ENCODE measurements at regions not wholly inside any gene's neighbourhood (a gene's known extent, or its start where the extent isn't known, plus 50 kb on each side); places are given as distances from the start of the nearest gene placed in this dataset.

GRCh38 chr14:87199381-87199780, 793.6 kb downstream of the GALC start:
- TF ChIP-seq, protein P1, sequence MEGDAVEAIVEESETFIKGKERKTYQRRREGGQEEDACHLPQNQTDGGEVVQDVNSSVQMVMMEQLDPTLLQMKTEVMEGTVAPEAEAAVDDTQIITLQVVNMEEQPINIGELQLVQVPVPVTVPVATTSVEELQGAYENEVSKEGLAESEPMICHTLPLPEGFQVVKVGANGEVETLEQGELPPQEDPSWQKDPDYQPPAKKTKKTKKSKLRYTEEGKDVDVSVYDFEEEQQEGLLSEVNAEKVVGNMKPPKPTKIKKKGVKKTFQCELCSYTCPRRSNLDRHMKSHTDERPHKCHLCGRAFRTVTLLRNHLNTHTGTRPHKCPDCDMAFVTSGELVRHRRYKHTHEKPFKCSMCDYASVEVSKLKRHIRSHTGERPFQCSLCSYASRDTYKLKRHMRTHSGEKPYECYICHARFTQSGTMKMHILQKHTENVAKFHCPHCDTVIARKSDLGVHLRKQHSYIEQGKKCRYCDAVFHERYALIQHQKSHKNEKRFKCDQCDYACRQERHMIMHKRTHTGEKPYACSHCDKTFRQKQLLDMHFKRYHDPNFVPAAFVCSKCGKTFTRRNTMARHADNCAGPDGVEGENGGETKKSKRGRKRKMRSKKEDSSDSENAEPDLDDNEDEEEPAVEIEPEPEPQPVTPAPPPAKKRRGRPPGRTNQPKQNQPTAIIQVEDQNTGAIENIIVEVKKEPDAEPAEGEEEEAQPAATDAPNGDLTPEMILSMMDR (IDR thresholded peaks at IDR 0.05; ENCODE audit: low read depth, low read length), result no peak
- no peaks in the 10 kb centered on the region for H3K4me1 ChIP-seq (ENCODE audit: low read depth)
- no peak overlapping the region for H3K4me3 ChIP-seq
- H3K27me3 ChIP-seq, result no peaks in the 10 kb centered on the region
- no peaks in the 10 kb centered on the region for H3K36me3 ChIP-seq
- H3K27ac ChIP-seq, result no peak overlapping the region
- no peaks in the 10 kb centered on the region for H3K9me3 ChIP-seq (ENCODE audit: low read depth)
- no peak for DNase-seq (ENCODE audit: low read depth in 1 of 2, low spot score in 1 of 2)

GRCh38 chr14:87196436-87196835, 796.5 kb downstream of the GALC start:
- Histone ChIP-seq H3K4me3 (no peak overlapping the region), H3K9me3 (ENCODE audit: low read depth) (no peaks in the 10 kb centered on the region), H3K27me3 (no peaks in the 10 kb centered on the region), H3K27ac (no peak overlapping the region), H3K36me3 (no peaks in the 10 kb centered on the region), H3K4me1 (ENCODE audit: low read depth) (peaks cover 5% of the 10 kb centered on the region)
- no peak for DNase-seq (ENCODE audit: low read depth in 1 of 2, low spot score in 1 of 2)
- TF ChIP-seq, protein P1 (IDR thresholded peaks at IDR 0.05; ENCODE audit: low read depth, low read length), result no peak

GRCh38 chr14:87187786-87188185, 805.2 kb downstream of the GALC start:
- Histone ChIP-seq H3K4me1 (ENCODE audit: low read depth) (no peaks in the 10 kb centered on the region), H3K9me3 (ENCODE audit: low read depth) (no peaks in the 10 kb centered on the region), H3K27ac (no peak overlapping the region), H3K36me3 (no peaks in the 10 kb centered on the region), H3K4me3 (no peak overlapping the region), H3K27me3 (no peaks in the 10 kb centered on the region)
- TF ChIP-seq, protein P1 (IDR thresholded peaks at IDR 0.05; ENCODE audit: low read depth, low read length), result no peak
- DNase-seq (ENCODE audit: low read depth in 1 of 2, low spot score in 1 of 2), result no peak

DNA sequence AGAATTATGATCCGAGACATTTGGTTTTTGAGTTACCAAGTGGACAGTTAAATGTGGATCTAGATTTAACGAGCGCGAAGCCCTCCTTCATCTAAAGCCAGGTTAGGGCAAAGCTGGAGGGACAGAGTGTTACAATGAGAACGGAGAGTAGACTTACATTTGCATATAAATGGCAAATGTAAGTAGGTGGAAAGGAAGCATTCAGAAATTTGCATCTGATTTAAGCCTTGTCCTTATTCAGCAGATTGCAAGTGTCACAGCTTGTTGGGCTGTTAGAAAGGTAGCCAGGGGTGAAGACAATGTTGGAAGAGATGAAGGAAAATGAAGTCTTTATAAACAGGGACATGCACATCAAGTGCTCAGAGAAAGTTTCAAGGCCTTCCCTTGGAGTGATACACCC, 806.2 kb downstream of the GALC start:
- no peaks in the 10 kb centered on the region for H3K36me3 ChIP-seq
- TF ChIP-seq, protein P1 (IDR thresholded peaks at IDR 0.05; ENCODE audit: low read depth, low read length), result no peak
- DNase-seq (ENCODE audit: low read depth in 1 of 2, low spot score in 1 of 2), result no peak
- no peaks in the 10 kb centered on the region for H3K4me1 ChIP-seq (ENCODE audit: low read depth)
- H3K27ac ChIP-seq, result no peak overlapping the region
- H3K27me3 ChIP-seq, result no peaks in the 10 kb centered on the region
- H3K9me3 ChIP-seq (ENCODE audit: low read depth), result no peaks in the 10 kb centered on the region
- no peak overlapping the region for H3K4me3 ChIP-seq

GRCh38 chr14:87185961-87186560, 806.9 kb downstream of the GALC start:
- Histone ChIP-seq H3K27me3 (no peaks in the 10 kb centered on the region), H3K27ac (no peak overlapping the region), H3K36me3 (no peaks in the 10 kb centered on the region), H3K4me3 (no peak overlapping the region), H3K9me3 (ENCODE audit: low read depth) (no peaks in the 10 kb centered on the region), H3K4me1 (ENCODE audit: low read depth) (no peaks in the 10 kb centered on the region)
- DNase-seq (ENCODE audit: low read depth in 1 of 2, low spot score in 1 of 2), result no peak
- TF ChIP-seq, protein P1 (IDR thresholded peaks at IDR 0.05; ENCODE audit: low read depth, low read length), result no peak
